ENCODE measurements at regions not wholly inside any gene's neighbourhood (a gene's known extent, or its start where the extent isn't known, plus 50 kb on each side); places are given as distances from the start of the nearest gene placed in this dataset.
"Not testable (repeated sequence)": the region's sequence is repeated elsewhere in the genome, so short reads cannot be mapped to it uniquely, and the experiment has no call there.

DNA sequence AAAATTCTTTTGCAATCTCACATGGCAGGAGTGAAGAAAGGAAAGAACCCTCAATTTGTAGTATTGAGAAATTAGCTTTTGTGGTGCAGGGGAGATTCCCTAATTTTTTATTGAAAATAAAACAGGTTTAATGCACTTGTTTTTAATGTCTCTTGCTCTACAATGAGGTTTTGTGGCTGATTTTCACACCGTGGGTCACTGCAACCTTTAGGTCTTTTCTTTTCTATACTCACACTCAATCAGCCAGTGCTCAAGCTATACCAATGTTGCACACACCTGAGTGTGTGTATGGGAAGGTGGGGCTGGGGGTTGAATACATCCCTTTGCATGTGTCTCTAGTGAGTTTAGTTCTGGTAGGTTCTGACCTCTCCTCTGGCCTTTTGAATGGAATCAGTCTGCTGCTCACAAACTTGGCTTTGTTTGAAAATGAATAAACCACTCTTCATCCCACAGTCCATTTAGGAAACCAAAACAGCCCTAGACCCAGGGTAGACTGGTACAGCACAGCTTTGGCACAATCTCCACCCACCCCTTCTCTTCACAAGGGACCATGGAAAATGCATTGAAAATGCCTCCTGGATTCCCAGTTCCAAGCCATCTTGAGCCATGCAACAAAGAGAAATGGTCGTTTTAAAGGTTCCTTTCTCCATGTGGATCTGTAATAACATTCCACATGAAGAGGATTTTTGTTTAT, 411.5 kb downstream of the SFMBT2 start:
- Histone ChIP-seq H3K27me3 (replicated peaks) (peaks cover 8% of the 10 kb centered on the region; the same call in 1 of the 2 replicates), H3K9me3 (replicated peaks) (no peaks in the 10 kb centered on the region), H3K4me3 (no peak overlapping the region), H3K4me1 (replicated peaks) (no peaks in the 10 kb centered on the region), H3K27ac (no peak overlapping the region), H3K36me3 (no peaks in the 10 kb centered on the region)
- no peak for DNase-seq (ENCODE audit: low read depth in 1 of 2, low spot score in 2 of 2)

DNA sequence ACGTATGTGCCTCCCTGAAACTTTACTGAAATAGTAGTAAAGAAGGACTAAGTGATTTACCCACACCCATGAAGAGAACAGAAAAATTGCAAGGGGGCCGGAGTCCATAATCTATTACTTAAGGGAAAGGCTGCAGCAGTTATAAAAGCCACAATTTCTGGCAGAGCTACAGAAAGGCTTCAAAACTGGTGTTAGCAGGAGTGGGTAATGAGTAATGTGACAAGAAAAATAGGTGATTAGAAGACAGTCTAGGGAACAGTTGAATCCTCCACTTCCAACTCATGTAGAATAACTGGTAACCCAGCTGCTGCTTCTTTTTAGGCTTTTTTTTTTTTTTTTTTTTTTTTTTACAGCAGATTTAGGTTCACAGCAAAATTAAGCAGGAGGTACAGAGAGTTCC, 413.3 kb downstream of the SFMBT2 start:
- Histone ChIP-seq H3K36me3 (no peaks in the 10 kb centered on the region), H3K27ac (no peak overlapping the region), H3K4me1 (replicated peaks) (no peaks in the 10 kb centered on the region), H3K27me3 (replicated peaks) (peaks cover 8% of the 10 kb centered on the region; the same call in 1 of the 2 replicates), H3K4me3 (no peak overlapping the region), H3K9me3 (replicated peaks) (no peaks in the 10 kb centered on the region)
- DNase-seq (ENCODE audit: low read depth in 1 of 2, low spot score in 2 of 2), result no peak

- Histone ChIP-seq H3K27me3 (replicated peaks) (peaks cover 8% of the 10 kb centered on the region; the same call in 1 of the 2 replicates), H3K36me3 (no peaks in the 10 kb centered on the region), H3K9me3 (replicated peaks) (no peaks in the 10 kb centered on the region), H3K4me3 (no peak overlapping the region), H3K4me1 (replicated peaks) (no peaks in the 10 kb centered on the region), H3K27ac (no peak overlapping the region)
- DNase-seq (ENCODE audit: low read depth in 1 of 2, low spot score in 2 of 2), result no peak
Observed at GRCh38 chr10:6996431-6996830, 414.4 kb downstream of the SFMBT2 start.

DNA sequence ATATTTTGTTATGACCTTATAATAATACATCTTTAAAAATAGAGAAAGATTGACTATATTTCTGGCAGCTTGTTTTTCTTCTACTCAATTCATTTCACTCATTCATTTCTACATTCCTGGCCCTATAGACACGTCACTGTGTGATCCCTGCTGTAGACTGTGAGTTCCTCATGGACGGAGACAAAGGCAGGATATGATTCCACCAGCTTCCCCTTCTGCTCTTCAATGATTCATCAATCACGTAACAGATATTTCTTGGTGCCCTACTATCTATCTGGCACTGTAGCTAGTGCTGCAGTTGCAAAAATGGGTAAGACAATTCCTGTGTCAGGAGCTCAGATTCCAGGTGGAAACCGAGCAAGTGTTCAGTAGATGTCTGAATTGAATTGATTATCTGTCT, 415.0 kb downstream of the SFMBT2 start:
- Histone ChIP-seq H3K4me3 (no peak overlapping the region), H3K27me3 (replicated peaks) (peaks cover 8% of the 10 kb centered on the region; the same call in 1 of the 2 replicates), H3K27ac (no peak overlapping the region), H3K36me3 (no peaks in the 10 kb centered on the region), H3K4me1 (replicated peaks) (no peaks in the 10 kb centered on the region), H3K9me3 (replicated peaks) (no peaks in the 10 kb centered on the region)
- DNase-seq (ENCODE audit: low read depth in 1 of 2, low spot score in 2 of 2), result no peak

GRCh38 chr10:6995341-6995740, 415.3 kb upstream of the PRKCQ start:
- Histone ChIP-seq H3K9me3 (replicated peaks) (no peaks in the 10 kb centered on the region), H3K36me3 (no peaks in the 10 kb centered on the region), H3K4me1 (replicated peaks) (no peaks in the 10 kb centered on the region), H3K4me3 (no peak overlapping the region), H3K27ac (no peak overlapping the region), H3K27me3 (replicated peaks) (peaks cover 6% of the 10 kb centered on the region; the same call in 1 of the 2 replicates)
- no peak for DNase-seq (ENCODE audit: low read depth in 1 of 2, low spot score in 2 of 2)

GRCh38 chr10:6990891-6991290, 410.8 kb upstream of the PRKCQ start:
- Histone ChIP-seq H3K27me3 (replicated peaks) (no peaks in the 10 kb centered on the region), H3K27ac (no peak overlapping the region), H3K4me3 (no peak overlapping the region), H3K36me3 (no peaks in the 10 kb centered on the region), H3K4me1 (replicated peaks) (no peaks in the 10 kb centered on the region), H3K9me3 (replicated peaks) (no peaks in the 10 kb centered on the region)
- DNase-seq (ENCODE audit: low read depth in 1 of 2, low spot score in 2 of 2), result no peak

- no peaks in the 10 kb centered on the region for H3K36me3 ChIP-seq
- H3K27ac ChIP-seq, result no peak overlapping the region
- no peaks in the 10 kb centered on the region for H3K27me3 ChIP-seq (replicated peaks)
- no peaks in the 10 kb centered on the region for H3K4me1 ChIP-seq (replicated peaks)
- no peak for DNase-seq (ENCODE audit: low read depth in 1 of 2, low spot score in 2 of 2)
- H3K9me3 ChIP-seq (replicated peaks), result no peaks in the 10 kb centered on the region
- no peak overlapping the region for H3K4me3 ChIP-seq
Observed at GRCh38 chr10:6988654-6989053, 408.6 kb upstream of the PRKCQ start.

DNA sequence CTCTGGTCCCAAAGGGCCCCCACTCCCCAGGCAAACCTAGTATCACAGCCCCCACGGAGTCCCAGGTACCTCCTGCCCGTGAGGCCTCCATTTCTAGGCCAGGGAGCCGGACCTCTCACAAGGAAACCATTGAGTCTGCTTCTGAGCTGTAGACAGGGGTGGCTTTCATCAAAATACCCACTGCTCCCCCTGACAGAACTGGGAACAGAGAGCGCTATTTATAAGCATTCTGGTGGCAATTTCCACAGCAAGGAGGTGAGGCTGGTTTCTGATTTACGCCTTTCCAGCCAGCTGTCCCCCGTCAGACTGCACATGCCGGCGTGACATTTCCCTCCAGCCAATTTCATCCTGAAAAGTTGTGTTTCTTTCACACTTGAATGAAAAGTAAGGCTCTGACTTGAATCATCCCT, 407.5 kb upstream of the PRKCQ start:
- Histone ChIP-seq H3K9me3 (replicated peaks) (no peaks in the 10 kb centered on the region), H3K27ac (no peak overlapping the region), H3K4me1 (replicated peaks) (no peaks in the 10 kb centered on the region), H3K36me3 (no peaks in the 10 kb centered on the region), H3K27me3 (replicated peaks) (peaks cover 5% of the 10 kb centered on the region; the same call in 1 of the 2 replicates), H3K4me3 (no peak overlapping the region)
- DNase-seq (ENCODE audit: low read depth in 1 of 2, low spot score in 2 of 2), result no peak

DNA sequence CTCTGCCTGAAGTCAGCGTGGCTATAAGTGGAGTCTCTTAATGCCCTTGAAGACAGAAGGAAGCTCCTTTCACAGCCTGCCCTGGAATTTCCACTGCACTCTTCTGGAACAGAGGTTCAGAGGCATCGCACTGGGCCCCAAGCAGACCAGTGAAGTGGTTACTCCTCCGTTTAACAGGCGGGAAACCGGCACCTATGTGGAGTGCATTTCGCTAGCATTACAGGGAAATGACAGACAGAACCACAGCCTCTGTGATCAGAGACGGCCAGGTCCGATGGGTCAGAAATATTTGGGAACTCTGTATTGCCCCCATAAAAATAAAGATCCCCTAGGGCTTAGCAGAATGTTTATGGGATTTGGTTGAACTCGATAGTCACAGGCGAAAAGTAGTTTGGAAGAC, 406.9 kb upstream of the PRKCQ start:
- Histone ChIP-seq H3K27ac (no peak overlapping the region), H3K36me3 (no peaks in the 10 kb centered on the region), H3K27me3 (replicated peaks) (peaks cover 5% of the 10 kb centered on the region; the same call in 1 of the 2 replicates), H3K4me1 (replicated peaks) (no peaks in the 10 kb centered on the region), H3K9me3 (replicated peaks) (no peaks in the 10 kb centered on the region), H3K4me3 (no peak overlapping the region)
- no peak for DNase-seq (ENCODE audit: low read depth in 1 of 2, low spot score in 2 of 2)

GRCh38 chr10:6985644-6986043, 405.6 kb upstream of the PRKCQ start:
- Histone ChIP-seq H3K4me3 (no peak overlapping the region), H3K9me3 (replicated peaks) (no peaks in the 10 kb centered on the region), H3K27me3 (replicated peaks) (peaks cover 5% of the 10 kb centered on the region; the same call in 1 of the 2 replicates), H3K36me3 (no peaks in the 10 kb centered on the region), H3K27ac (no peak overlapping the region), H3K4me1 (replicated peaks) (no peaks in the 10 kb centered on the region)
- DNase-seq (ENCODE audit: low read depth in 1 of 2, low spot score in 2 of 2), result no peak

DNA sequence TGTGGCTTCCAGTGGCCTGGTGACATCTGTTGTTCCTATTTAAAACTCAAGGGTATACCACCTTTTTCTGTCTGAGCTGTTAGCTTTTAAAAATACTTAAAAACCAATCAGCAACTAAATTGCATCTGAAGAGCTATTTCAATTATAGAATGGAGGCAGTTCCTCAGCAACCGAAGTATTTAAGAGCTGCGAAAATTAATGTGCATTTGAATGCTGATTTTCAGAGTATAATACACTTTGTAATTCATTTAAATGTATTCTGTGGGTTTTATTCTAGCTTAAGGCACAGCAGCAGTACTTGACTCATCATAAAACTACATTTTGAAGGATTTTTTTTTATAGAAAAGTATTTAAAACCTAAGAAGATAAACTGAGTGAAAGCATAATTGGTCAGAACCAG, 404.9 kb upstream of the PRKCQ start:
- Histone ChIP-seq H3K4me3 (no peak overlapping the region), H3K36me3 (no peaks in the 10 kb centered on the region), H3K4me1 (replicated peaks) (no peaks in the 10 kb centered on the region), H3K27me3 (replicated peaks) (peaks cover 5% of the 10 kb centered on the region; the same call in 1 of the 2 replicates), H3K27ac (no peak overlapping the region), H3K9me3 (replicated peaks) (no peaks in the 10 kb centered on the region)
- no peak for DNase-seq (ENCODE audit: low read depth in 1 of 2, low spot score in 2 of 2)

DNA sequence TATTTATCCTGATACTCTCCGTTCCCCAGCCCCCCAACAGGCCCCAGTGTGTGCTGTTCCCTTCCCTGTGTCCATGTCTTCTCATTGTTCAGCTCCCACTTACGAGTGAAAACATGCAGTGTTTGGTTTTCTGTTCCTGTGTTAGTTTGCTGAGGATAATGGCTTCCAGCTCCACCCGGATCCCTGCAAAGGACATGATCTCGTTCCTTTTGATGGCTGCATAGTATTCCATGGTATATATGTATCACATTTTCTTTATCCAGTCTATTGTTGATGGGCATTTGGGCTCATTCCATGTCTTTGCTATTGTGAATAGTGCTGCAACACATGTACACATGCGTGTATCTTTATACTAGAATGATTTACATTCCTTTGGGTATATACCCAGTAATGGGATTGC, 403.9 kb upstream of the PRKCQ start:
- H3K4me1 ChIP-seq (replicated peaks); H3K4me3 ChIP-seq; H3K36me3 ChIP-seq; H3K27me3 ChIP-seq (replicated peaks); H3K9me3 ChIP-seq (replicated peaks); DNase-seq (ENCODE audit: low read depth in 1 of 2, low spot score in 2 of 2); H3K27ac ChIP-seq: not testable (repeated sequence)

DNA sequence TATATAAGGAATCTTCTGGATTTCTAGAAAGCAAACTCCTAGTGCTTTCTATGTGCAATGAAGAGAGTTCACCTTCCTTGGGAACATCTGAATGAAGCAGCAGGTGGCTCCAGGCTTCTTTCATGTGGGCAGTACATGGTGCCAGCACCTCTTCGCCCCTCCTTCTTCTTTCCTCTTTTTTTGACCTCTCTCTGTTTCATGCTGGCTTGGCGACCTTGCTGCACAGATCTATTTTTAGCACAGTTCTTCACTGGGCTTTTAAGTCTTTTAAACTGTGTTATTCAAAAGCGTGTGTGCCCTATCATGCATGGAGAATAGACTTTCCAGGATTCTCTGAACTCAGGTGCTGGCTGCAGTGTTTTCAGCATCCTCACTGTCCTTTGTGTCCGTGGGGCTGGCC, 400.3 kb upstream of the PRKCQ start:
- H3K4me1 ChIP-seq (replicated peaks), result no peaks in the 10 kb centered on the region
- no peak overlapping the region for H3K27ac ChIP-seq
- no peak overlapping the region for H3K4me3 ChIP-seq
- no peaks in the 10 kb centered on the region for H3K9me3 ChIP-seq (replicated peaks)
- DNase-seq (ENCODE audit: low read depth in 1 of 2, low spot score in 2 of 2), result no peak
- H3K27me3 ChIP-seq (replicated peaks), result peaks cover 5% of the 10 kb centered on the region; the same call in 1 of the 2 replicates
- H3K36me3 ChIP-seq, result no peaks in the 10 kb centered on the region

- H3K9me3 ChIP-seq (replicated peaks), result no peaks in the 10 kb centered on the region
- DNase-seq (ENCODE audit: low read depth in 1 of 2, low spot score in 2 of 2), result no peak
- H3K27ac ChIP-seq, result no peak overlapping the region
- H3K4me1 ChIP-seq (replicated peaks), result no peaks in the 10 kb centered on the region
- H3K4me3 ChIP-seq, result no peak overlapping the region
- H3K36me3 ChIP-seq, result no peaks in the 10 kb centered on the region
- H3K27me3 ChIP-seq (replicated peaks), result peaks cover 5% of the 10 kb centered on the region; the same call in 1 of the 2 replicates
Observed at GRCh38 chr10:6979371-6979770, 399.3 kb upstream of the PRKCQ start.

- Histone ChIP-seq H3K4me1 (replicated peaks) (no peaks in the 10 kb centered on the region), H3K4me3 (no peak overlapping the region), H3K9me3 (replicated peaks) (no peaks in the 10 kb centered on the region), H3K27ac (no peak overlapping the region), H3K27me3 (replicated peaks) (peaks cover 5% of the 10 kb centered on the region; the same call in 1 of the 2 replicates), H3K36me3 (no peaks in the 10 kb centered on the region)
- DNase-seq (ENCODE audit: low read depth in 1 of 2, low spot score in 2 of 2), result no peak
Observed at GRCh38 chr10:6978187-6978627, 398.1 kb upstream of the PRKCQ start.
